ENCODE measurements at regions not wholly inside any gene's neighbourhood (a gene's known extent, or its start where the extent isn't known, plus 50 kb on each side); places are given as distances from the start of the nearest gene placed in this dataset.

GRCh38 chr4:126168484-126168883, 853.7 kb downstream of the FAT4 start:
- Histone ChIP-seq H3K4me3 (replicated peaks in 1 of 3; ENCODE audit: insufficient read depth in 1 of 3, low read depth in 2 of 3, low read length in 3 of 3) (no peak overlapping the region), H3K79me2 (ENCODE audit: insufficient read depth, low read length) (no peaks in the 10 kb centered on the region), H2AFZ (ENCODE audit: low read length) (no peak overlapping the region), H3K9ac (ENCODE audit: insufficient read depth, low read depth, low read length) (no peak overlapping the region), H3K9me3 (ENCODE audit: low read length) (no peaks in the 10 kb centered on the region), H4K20me1 (ENCODE audit: insufficient read depth, low read length) (no peaks in the 10 kb centered on the region), H3K4me1 (ENCODE audit: insufficient read depth, low read length) (no peaks in the 10 kb centered on the region), H3K4me2 (ENCODE audit: low read depth, low read length) (no peak overlapping the region), H3K27me3 (ENCODE audit: control insufficient read depth in 1 of 2, insufficient read depth in 2 of 2, low read length in 2 of 2) (no peaks in the 10 kb centered on the region), H3K36me3 (replicated peaks in 1 of 2; ENCODE audit: control insufficient read depth in 1 of 2, insufficient read depth in 2 of 2, low read length in 2 of 2) (no peaks in the 10 kb centered on the region), H3K27ac (ENCODE audit: extremely low read length, insufficient read depth, low read length) (no peak overlapping the region)
- DNase-seq (ENCODE audit: low spot score): no peak
- POLR2A ChIA-PET: no interaction called here
- WGBS (ENCODE audit: low lambda C conversion rate): 2% methylated on average over 1 of the region's 1 CpG
- CTCF ChIA-PET (ENCODE audit: low intra/inter-chr PET ratio, low total read pairs): no interaction called here
- intact Hi-C loops (cut with micrococcal nuclease; ENCODE audit: unreplicated experiment) (no loop called here), in situ Hi-C loops (cut with HindIII; ENCODE audit: extremely low pct_ligation_motif_present, low pct_unique_long_range_greater_than_20kb) (no loop called here)
- no TSS peak for BruUV-seq (replicated peaks)
- TF ChIP-seq ZNF331 (CRISPR knock-in tag; IDR thresholded peaks at IDR 0.05) (no peak), ATAD3A (CRISPR knock-in tag; IDR thresholded peaks at IDR 0.05) (no peak)
- ATAC-seq: no peak
- FAIRE-seq: no peak

DNA sequence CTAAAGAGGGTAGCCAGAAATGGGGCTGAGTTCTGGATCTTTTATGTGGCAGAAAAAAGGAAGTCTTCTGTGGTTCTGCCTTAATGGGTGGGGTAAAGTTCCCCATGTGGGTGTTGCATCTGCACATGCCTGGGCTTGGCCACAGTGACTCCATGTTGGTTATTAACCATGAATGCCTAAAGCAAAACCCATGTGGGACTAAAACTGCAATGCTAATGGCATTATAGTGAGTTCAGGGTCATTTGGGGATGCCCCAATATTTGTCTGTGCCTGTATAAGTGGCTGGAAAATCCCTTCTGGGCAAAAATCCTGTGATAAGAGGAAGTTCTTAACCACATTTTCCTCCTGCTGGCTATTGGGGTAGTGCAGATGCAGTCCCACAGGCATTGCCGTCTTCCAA, 857.4 kb downstream of the FAT4 start:
- no peaks in the 10 kb centered on the region for H3K36me3 ChIP-seq (replicated peaks in 1 of 2; ENCODE audit: control insufficient read depth in 1 of 2, insufficient read depth in 2 of 2, low read length in 2 of 2)
- no peaks in the 10 kb centered on the region for H3K4me1 ChIP-seq (ENCODE audit: insufficient read depth, low read length)
- H3K9me3 ChIP-seq (ENCODE audit: low read length): no peaks in the 10 kb centered on the region
- intact Hi-C loops (cut with micrococcal nuclease; ENCODE audit: unreplicated experiment): no loop called here
- H3K4me2 ChIP-seq (ENCODE audit: low read depth, low read length): no peak overlapping the region
- H3K4me3 ChIP-seq (replicated peaks in 1 of 3; ENCODE audit: insufficient read depth in 1 of 3, low read depth in 2 of 3, low read length in 3 of 3): no peak overlapping the region
- in situ Hi-C loops (cut with HindIII; ENCODE audit: extremely low pct_ligation_motif_present, low pct_unique_long_range_greater_than_20kb): no loop called here
- no peak for DNase-seq (ENCODE audit: low spot score)
- TF ChIP-seq ONECUT2 (CRISPR knock-in tag; IDR thresholded peaks at IDR 0.05): no peak
- no peak for TF ChIP-seq CENPX (CRISPR knock-in tag; IDR thresholded peaks at IDR 0.05)
- TF ChIP-seq ZNF441 (CRISPR knock-in tag; IDR thresholded peaks at IDR 0.05; ENCODE audit: borderline replicate concordance): no peak
- TF ChIP-seq MXD4 (CRISPR knock-in tag; IDR thresholded peaks at IDR 0.05): no peak
- no peak for TF ChIP-seq KLF12 (CRISPR knock-in tag; IDR thresholded peaks at IDR 0.05; ENCODE audit: borderline replicate concordance)
- TF ChIP-seq TFE3 (CRISPR knock-in tag; IDR thresholded peaks at IDR 0.05): no peak
- no peak for TF ChIP-seq ZNF720 (CRISPR knock-in tag; IDR thresholded peaks at IDR 0.05)
- no peak for TF ChIP-seq EED (CRISPR knock-in tag; IDR thresholded peaks at IDR 0.05)
- no peak for TF ChIP-seq THAP8 (CRISPR knock-in tag; IDR thresholded peaks at IDR 0.05; ENCODE audit: borderline replicate concordance)
- H2AFZ ChIP-seq (ENCODE audit: low read length): no peak overlapping the region
- ChIA-PET POLR2A (no interaction called here), CTCF (ENCODE audit: low intra/inter-chr PET ratio, low total read pairs) (no interaction called here)
- BruUV-seq (replicated peaks): no TSS peak
- WGBS (ENCODE audit: low lambda C conversion rate): 0% methylated on average over 1 of the region's 1 CpG
- FAIRE-seq: no peak
- no peaks in the 10 kb centered on the region for H4K20me1 ChIP-seq (ENCODE audit: insufficient read depth, low read length)
- no peak for ATAC-seq
- H3K79me2 ChIP-seq (ENCODE audit: insufficient read depth, low read length): no peaks in the 10 kb centered on the region
- no peaks in the 10 kb centered on the region for H3K27me3 ChIP-seq (ENCODE audit: control insufficient read depth in 1 of 2, insufficient read depth in 2 of 2, low read length in 2 of 2)
- H3K9ac ChIP-seq (ENCODE audit: insufficient read depth, low read depth, low read length): no peak overlapping the region
- no peak overlapping the region for H3K27ac ChIP-seq (ENCODE audit: extremely low read length, insufficient read depth, low read length)
